ENCODE measurements at regions not wholly inside any gene's neighbourhood (a gene's known extent, or its start where the extent isn't known, plus 50 kb on each side); places are given as distances from the start of the nearest gene placed in this dataset.

- TF ChIP-seq YY1 (IDR thresholded peaks at IDR 0.05; ENCODE audit: insufficient read depth, insufficient read length), result no peak
- TF ChIP-seq ZNF274 (IDR thresholded peaks at IDR 0.05; ENCODE audit: low read depth, low read length), result no peak
- TF ChIP-seq SUZ12 (IDR thresholded peaks at IDR 0.05; ENCODE audit: extremely low read depth, insufficient read depth, insufficient read length), result no peak
Measured at GRCh38 chr2:88808083-88808482, 116.6 kb downstream of the RPIA start.

Data from NT2/D1 (cell line).